HL-60 (cell line): ENCODE measurements at regions not wholly inside any gene's neighbourhood (a gene's known extent, or its start where the extent isn't known, plus 50 kb on each side); places are given as distances from the start of the nearest gene placed in this dataset.

Source experiments
- CTCF ChIP-seq: IDR thresholded peaks from one replicate; pipeline ENCODE4 v1.5.1; 2011; ENCODE audit warnings: low read length, control low read depth, inconsistent platforms; ENCODE audit not compliant: insufficient read depth
- POLR2AphosphoS5 ChIP-seq: IDR thresholded peaks from 2 replicates; pipeline ENCODE4 v1.6.1; 2012; ENCODE audit warnings: low read depth
- REST ChIP-seq: IDR thresholded peaks from 2 replicates; pipeline ENCODE4 v1.6.1; 2012; ENCODE audit warnings: low read depth; ENCODE audit not compliant: insufficient replicate concordance
- SPI1 ChIP-seq: IDR thresholded peaks from 2 replicates; pipeline ENCODE4 v1.6.1; 2012; ENCODE audit warnings: low read depth, mild to moderate bottlenecking, borderline replicate concordance

GRCh38 chr5:74954919-74955318, 88.7 kb upstream of the FAM169A start:
- TF ChIP-seq REST = no peak
- TF ChIP-seq POLR2AphosphoS5 = no peak
- TF ChIP-seq CTCF = no peak
- no peak for TF ChIP-seq SPI1
